A549 (cell line): ENCODE measurements at regions not wholly inside any gene's neighbourhood (a gene's known extent, or its start where the extent isn't known, plus 50 kb on each side); places are given as distances from the start of the nearest gene placed in this dataset.

ENCODE experiments used
- ATAC-seq, 2 experiments: fragments of 200-7000 bp in 1 of 2; fragments of >200 bp in 1 of 2; cut with Nextera tagmentation in 1 of 2; cut with Tn5 transposase in 1 of 2; 3 replicates each; pipeline versions ENCODE4 v1.8.0 to v1.9.1; 2018 to 2020; ENCODE audit warnings: mild to moderate bottlenecking in 1 of 2, moderate library complexity in 1 of 2
- CTCF ChIA-PET: fragments of 300-600 bp; sonication (Branson Sonifier 250); formaldehyde crosslinking; extraction: SDS; loops from one replicate; lab custom pipeline; 2021; ENCODE audit warnings: antibody characterized with exemption, inconsistent platforms; lab: Yijun Ruan, JAX
- POLR2A ChIA-PET: fragments of 350-600 bp; formaldehyde crosslinking; extraction: SDS; loops from one replicate; lab custom pipeline; 2021; ENCODE audit warnings: antibody characterized with exemption, inconsistent platforms; lab: Yijun Ruan, JAX
- DNase-seq, 2 experiments: peaks; one replicate each; pipeline versions ENCODE4 v3.0.0 to v3.0.0-alpha.2; 2011 to 2016; ENCODE audit warnings: low read depth in 1 of 2, low spot score in 1 of 2
- FAIRE-seq: peaks from 2 replicates; lab custom pipeline; 2011; peaks lifted over from hg19 to GRCh38; lab: Jason Lieb, UNC
- H3K27ac ChIP-seq, 2 experiments: fragments of >200 bp; sonication (Bioruptor Twin); formaldehyde crosslinking; 3 replicates each; pipeline ENCODE4 v1.5.1; 2016 to 2017
- H3K4me1 ChIP-seq: fragments of >200 bp; sonication (Bioruptor Twin); formaldehyde crosslinking; 3 replicates; pipeline ENCODE4 v1.6.1; 2016
- H3K4me2 ChIP-seq: fragments of >200 bp; sonication (Bioruptor Twin); formaldehyde crosslinking; 3 replicates; pipeline ENCODE4 v1.6.1; 2016
- H3K4me3 ChIP-seq: fragments of >200 bp; sonication (Bioruptor Twin); formaldehyde crosslinking; 3 replicates; pipeline ENCODE4 v1.5.1; 2016
- H3K9me3 ChIP-seq: fragments of >200 bp; sonication (Bioruptor Twin); formaldehyde crosslinking; 3 replicates; pipeline ENCODE4 v1.6.1; 2016
- BCL3 ChIP-seq: fragments of >200 bp; sonication (Bioruptor Twin); formaldehyde crosslinking; IDR thresholded peaks from 3 replicates; pipeline ENCODE4 v1.6.1; 2016
- CHD2 ChIP-seq: fragments of 150-350 bp; IDR thresholded peaks from 2 replicates; pipeline ENCODE4 v1.6.1; 2014; ENCODE audit warnings: low read length; ENCODE audit not compliant: partially characterized antibody
- EP300 ChIP-seq, 2 experiments: fragments of >200 bp; sonication (Bioruptor Twin); formaldehyde crosslinking; IDR thresholded peaks; 2 replicates in 1 of 2; 3 replicates in 1 of 2; pipeline ENCODE4 v1.6.1; 2016 to 2017
- GATA3 ChIP-seq: IDR thresholded peaks from 2 replicates; pipeline ENCODE4 v1.6.1; 2012; ENCODE audit warnings: borderline replicate concordance
- HES2 ChIP-seq: fragments of >200 bp; sonication (Bioruptor Twin); formaldehyde crosslinking; IDR thresholded peaks from 2 replicates; pipeline ENCODE4 v1.6.1; 2016
- HOXA7 ChIP-seq: fragments of 250-450 bp; sonication (Bioruptor Pico); IDR thresholded peaks from 2 replicates; pipeline ENCODE4 v1.5.0; 2020; ENCODE audit warnings: mild to moderate bottlenecking, moderate library complexity
- HOXB5 ChIP-seq: fragments of 250-450 bp; sonication (Bioruptor Pico); IDR thresholded peaks from 2 replicates; pipeline ENCODE4 v1.5.0; 2020; ENCODE audit warnings: mild to moderate bottlenecking, moderate library complexity
- JUN ChIP-seq, 2 experiments: fragments of >200 bp; sonication (Bioruptor Twin); formaldehyde crosslinking; IDR thresholded peaks; 2 replicates in 1 of 2; 3 replicates in 1 of 2; pipeline ENCODE4 v1.6.1; 2016 to 2017
- KDM1A ChIP-seq: fragments of 200-600 bp; sonication (generic); IDR thresholded peaks from 2 replicates; pipeline ENCODE4 v1.6.1; 2016; ENCODE audit warnings: low read depth, mild to moderate bottlenecking
- MAZ ChIP-seq: fragments of 150-350 bp; IDR thresholded peaks from 2 replicates; pipeline ENCODE4 v1.6.1; 2014; ENCODE audit warnings: antibody characterized with exemption, low read depth, low read length, borderline replicate concordance
- NR3C1 ChIP-seq: fragments of >200 bp; sonication (Bioruptor Twin); formaldehyde crosslinking; IDR thresholded peaks from 3 replicates; pipeline ENCODE4 v1.6.1; 2017
- PBX3 ChIP-seq: IDR thresholded peaks from 2 replicates; pipeline ENCODE4 v1.6.1; 2012
- POLR2A ChIP-seq: IDR thresholded peaks from 2 replicates; pipeline ENCODE4 v1.6.1; 2012; ENCODE audit warnings: mild to moderate bottlenecking, low read length
- RAD21 ChIP-seq, 2 experiments: fragments of >200 bp in 1 of 2; sonication (Bioruptor Twin) in 1 of 2; formaldehyde crosslinking in 1 of 2; IDR thresholded peaks in 1 of 2; conservative IDR thresholded peaks in 1 of 2; 2 replicates in 1 of 2; 3 replicates in 1 of 2; pipeline ENCODE4 v1.6.1; 2012 to 2018; ENCODE audit warnings: inconsistent platforms in 1 of 2
- REST ChIP-seq: fragments of 200-600 bp; sonication (generic); IDR thresholded peaks from 2 replicates; pipeline ENCODE4 v1.6.1; 2016; ENCODE audit warnings: antibody characterized with exemption, mild to moderate bottlenecking, moderate library complexity
- SMC3 ChIP-seq: fragments of >200 bp; sonication (Bioruptor Twin); formaldehyde crosslinking; IDR thresholded peaks from 3 replicates; pipeline ENCODE4 v1.6.1; 2018; ENCODE audit warnings: inconsistent platforms
- TP53 ChIP-seq: fragments of 250-450 bp; sonication (Bioruptor Pico); IDR thresholded peaks from 2 replicates; pipeline ENCODE4 v1.5.0; 2021; ENCODE audit warnings: mild to moderate bottlenecking, moderate library complexity
- USF2 ChIP-seq: fragments of 450-650 bp; IDR thresholded peaks from 2 replicates; pipeline ENCODE4 v1.6.1; 2014; ENCODE audit warnings: antibody characterized with exemption
- ZFP36 ChIP-seq: fragments of 450-650 bp; IDR thresholded peaks from 2 replicates; pipeline ENCODE4 v1.6.1; 2014; ENCODE audit warnings: borderline replicate concordance; ENCODE audit not compliant: partially characterized antibody
- ZNF302 ChIP-seq: fragments of 250-450 bp; sonication (Bioruptor Pico); IDR thresholded peaks from 2 replicates; pipeline ENCODE4 v1.9.0; 2021; ENCODE audit warnings: inconsistent platforms, mild to moderate bottlenecking, moderate library complexity
- WGBS: methylation state at CpG from one replicate; pipeline ENCODE4 v1.1.6; 2017; ENCODE audit errors: missing lambda C conversion rate; 5-methylcytosine and 5-hydroxymethylcytosine counted together

GRCh38 chr2:217366966-217367365, 507.1 kb upstream of the TNP1 start:
- ATAC-seq (peak in 1 of 2 experiments; percentile 24; a peak in 1 of 6 replicates), FAIRE-seq (no peak), DNase-seq (peak in 1 of 2 experiments; percentile 21)
- WGBS: 16% methylated on average over 4 of the region's 4 CpGs
- H3K9me3 ChIP-seq: no peaks in the 10 kb centered on the region
- TF ChIP-seq REST: no peak
- TF ChIP-seq GATA3: peak; percentile 26; the same call in 1 of the 2 replicates
- H3K4me3 ChIP-seq: no peak overlapping the region
- ChIA-PET CTCF (no interaction called here), POLR2A (no interaction called here)
- peaks cover 23% of the 10 kb centered on the region for H3K4me1 ChIP-seq
- H3K4me2 ChIP-seq: peak overlapping the region; percentile 36
- H3K27ac ChIP-seq: peak overlapping the region; percentile 2 to 55; a peak in 4 of 6 replicates

GRCh38 chr2:217366266-217366895, 506.5 kb upstream of the TNP1 start:
- Histone ChIP-seq H3K4me3 (no peak overlapping the region), H3K9me3 (no peaks in the 10 kb centered on the region)
- CTCF ChIA-PET: no interaction called here
- DNase-seq: no peak
- 49% methylated on average over 4 of the region's 4 CpGs for WGBS
- no peak for TF ChIP-seq MAZ
- TF ChIP-seq HES2: no peak
- TF ChIP-seq PBX3: no peak
- TF ChIP-seq USF2: no peak
- no peak for TF ChIP-seq SMC3
- TF ChIP-seq, all 56 proteins: peak for 0
- Histone ChIP-seq H3K4me2 (peak overlapping the region; percentile 36; the same call in 1 of the 3 replicates), H3K27ac (peak overlapping the region; percentile 2 to 55; a peak in 3 of 6 replicates), H3K4me1 (peaks cover 29% of the 10 kb centered on the region)
- ATAC-seq (no peak), FAIRE-seq (no peak)
- POLR2A ChIA-PET: no interaction called here

GRCh38 chr2:217365656-217366055, 505.8 kb upstream of the TNP1 start:
- DNase-seq (no peak), ATAC-seq (no peak), FAIRE-seq (no peak)
- CTCF ChIA-PET: no interaction called here
- H3K4me1 ChIP-seq: peaks cover 36% of the 10 kb centered on the region
- TF ChIP-seq ZNF302 (CRISPR knock-in tag) (no peak), POLR2A (no peak), JUN (IDR thresholded peaks at IDR 0.05) (no peak), KDM1A (no peak), RAD21 (conservative IDR thresholded peaks at IDR 0.05 in 1 of 2, IDR thresholded peaks at IDR 0.05 in 1 of 2) (no peak), HOXA7 (CRISPR knock-in tag) (no peak), TP53 (CRISPR knock-in tag) (no peak), ZFP36 (no peak), CHD2 (no peak), NR3C1 (no peak), EP300 (IDR thresholded peaks at IDR 0.05) (no peak), HOXB5 (CRISPR knock-in tag) (no peak), BCL3 (no peak), HES2 (no peak)
- POLR2A ChIA-PET: no interaction called here
- no peaks in the 10 kb centered on the region for H3K9me3 ChIP-seq
- H3K4me3 ChIP-seq: no peak overlapping the region
- 71% methylated on average over 3 of the region's 3 CpGs for WGBS
- no peak overlapping the region for H3K4me2 ChIP-seq
- no peak overlapping the region for H3K27ac ChIP-seq
